Transverse colon (tissue), 4 donors: ENCODE measurements at regions not wholly inside any gene's neighbourhood (a gene's known extent, or its start where the extent isn't known, plus 50 kb on each side); places are given as distances from the start of the nearest gene placed in this dataset.

Experiments
- CTCF ChIP-seq, 5 experiments: fragments of 200-600 bp in 3 of 5; fragments of 450-650 bp in 2 of 5; sonication (generic) in 3 of 5; IDR thresholded peaks; 1 replicate in 2 of 5; 2 replicates in 3 of 5; pipeline ENCODE4 v1.5.1; 2016 to 2017; ENCODE audit warnings: antibody characterized with exemption in 5 of 5, inconsistent platforms in 3 of 5, mild to moderate bottlenecking in 2 of 5, moderate library complexity in 1 of 5
- POLR2A ChIP-seq: fragments of 450-650 bp; IDR thresholded peaks from one replicate; pipeline ENCODE4 v1.6.1; 2016; ENCODE audit warnings: antibody characterized with exemption, mild to moderate bottlenecking, moderate library complexity
- POLR2AphosphoS5 ChIP-seq, 3 donors: sonication (generic); formaldehyde crosslinking; IDR thresholded peaks; one replicate each; pipeline ENCODE4 v1.6.1; 2016; ENCODE audit warnings: antibody characterized with exemption in 3 of 3

DNA sequence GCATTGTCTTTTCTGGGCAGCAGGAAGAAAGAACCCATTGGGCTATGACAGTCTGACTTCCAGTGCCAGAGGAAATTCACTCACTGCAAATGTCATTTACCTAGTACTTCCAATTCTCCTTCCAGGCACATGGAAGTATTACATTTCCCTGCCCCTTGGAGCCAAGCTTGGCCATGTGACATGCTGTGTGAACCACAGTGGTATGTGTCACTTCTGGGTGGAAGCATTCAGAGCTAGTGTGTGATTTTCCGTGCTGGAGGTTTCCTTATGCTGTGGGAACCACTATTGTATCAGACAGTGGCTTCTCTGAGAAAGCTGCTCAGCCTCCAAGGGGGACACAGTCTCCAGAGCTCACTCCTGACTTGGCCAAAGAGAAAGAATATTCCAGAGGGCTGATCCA, 387.6 kb downstream of the CDC5L start:
- no peak for TF ChIP-seq CTCF (IDR thresholded peaks at IDR 0.05)
- no peak for TF ChIP-seq POLR2A
- no peak for TF ChIP-seq POLR2AphosphoS5 (IDR thresholded peaks at IDR 0.05)
